Neuronal stem cell (in vitro differentiated cells): ENCODE measurements at regions not wholly inside any gene's neighbourhood (a gene's known extent, or its start where the extent isn't known, plus 50 kb on each side); places are given as distances from the start of the nearest gene placed in this dataset.
A peak's percentile ranks its signal among the peaks of the same experiment; 100 is the strongest.

ENCODE experiments used
- DNase-seq: peaks from one replicate; pipeline ENCODE4 v3.0.0-alpha.2; 2013; ENCODE audit warnings: low spot score
- H2AFZ ChIP-seq: one replicate; pipeline ENCODE4 v1.6.1; 2013; ENCODE audit warnings: mild to moderate bottlenecking, low read length, inconsistent platforms
- H2AK5ac ChIP-seq: 2 replicates; pipeline ENCODE4 v1.6.1; 2013; ENCODE audit warnings: low read depth, mild to moderate bottlenecking, inconsistent platforms, low read length, moderate library complexity, mixed read lengths
- H2BK120ac ChIP-seq: 2 replicates; pipeline ENCODE4 v1.6.1; 2013; ENCODE audit warnings: low read depth, mild to moderate bottlenecking, inconsistent platforms, low read length, moderate library complexity, mixed read lengths
- H2BK12ac ChIP-seq: one replicate; pipeline ENCODE4 v1.6.1; 2013; ENCODE audit warnings: low read length, inconsistent platforms
- H2BK15ac ChIP-seq: 2 replicates; pipeline ENCODE4 v1.6.1; 2013; ENCODE audit warnings: mild to moderate bottlenecking, low read length, inconsistent platforms, mixed read lengths
- H2BK5ac ChIP-seq: one replicate; pipeline ENCODE4 v1.6.1; 2013; ENCODE audit warnings: inconsistent platforms, mild to moderate bottlenecking, low read length, moderate library complexity
- H3K14ac ChIP-seq: one replicate; pipeline ENCODE4 v1.6.1; 2013; ENCODE audit warnings: low read length, inconsistent platforms
- H3K18ac ChIP-seq: 2 replicates; pipeline ENCODE4 v1.6.1; 2013; ENCODE audit warnings: low read length, inconsistent platforms
- H3K23ac ChIP-seq: 2 replicates; pipeline ENCODE4 v1.6.1; 2013; ENCODE audit warnings: low read depth, mild to moderate bottlenecking, mixed read lengths, low read length, inconsistent platforms; ENCODE audit not compliant: poor library complexity
- H3K27ac ChIP-seq: replicated peaks from 3 replicates; pipeline ENCODE4 v1.5.1; 2013; ENCODE audit warnings: low read length, inconsistent platforms
- H3K27me3 ChIP-seq, 3 experiments: 2 replicates each; pipeline ENCODE4 v1.6.1; 2013; ENCODE audit warnings: low read length in 3 of 3, mild to moderate bottlenecking in 2 of 3, inconsistent platforms in 1 of 3, low read depth in 1 of 3, mixed read lengths in 1 of 3, moderate library complexity in 1 of 3; ENCODE audit not compliant: control insufficient read depth in 3 of 3, insufficient read depth in 3 of 3
- H3K36me3 ChIP-seq, 2 donors: replicated peaks in 1 of 2; 2 replicates each; pipeline ENCODE4 v1.6.1; 2013; ENCODE audit warnings: low read length in 2 of 2; ENCODE audit not compliant: control insufficient read depth in 2 of 2, insufficient read depth in 2 of 2
- H3K4ac ChIP-seq: 2 replicates; pipeline ENCODE4 v1.6.1; 2013; ENCODE audit warnings: inconsistent platforms, mild to moderate bottlenecking, low read length, moderate library complexity
- H3K4me1 ChIP-seq, 2 donors: 1 replicate in 1 of 2; 2 replicates in 1 of 2; pipeline ENCODE4 v1.6.1; 2013; ENCODE audit warnings: low read length in 2 of 2, low read depth in 1 of 2; ENCODE audit not compliant: control insufficient read depth in 2 of 2, insufficient read depth in 1 of 2
- H3K4me2 ChIP-seq: one replicate; pipeline ENCODE4 v1.6.1; 2013; ENCODE audit warnings: mild to moderate bottlenecking, low read length, inconsistent platforms; ENCODE audit not compliant: insufficient read depth, poor library complexity, severe bottlenecking
- H3K4me3 ChIP-seq, 2 donors: 2 replicates each; pipeline ENCODE4 v1.5.1; 2013; ENCODE audit warnings: low read length in 2 of 2, mild to moderate bottlenecking in 2 of 2, inconsistent platforms in 1 of 2, moderate library complexity in 1 of 2
- H3K79me1 ChIP-seq: one replicate; pipeline ENCODE4 v1.6.1; 2013; ENCODE audit warnings: low read depth, mild to moderate bottlenecking, inconsistent platforms, low read length, moderate library complexity
- H3K9ac ChIP-seq: one replicate; pipeline ENCODE4 v1.6.1; 2013; ENCODE audit warnings: mild to moderate bottlenecking, low read depth, low read length, inconsistent platforms; ENCODE audit not compliant: poor library complexity
- H3K9me3 ChIP-seq, 2 donors: replicated peaks in 1 of 2; 2 replicates each; pipeline versions ENCODE3 to v1.6.1; 2013; ENCODE audit warnings: low read length in 2 of 2, mild to moderate bottlenecking in 2 of 2, inconsistent platforms in 1 of 2, low read depth in 1 of 2, mixed read lengths in 1 of 2, moderate library complexity in 1 of 2; ENCODE audit not compliant: control insufficient read depth in 2 of 2, insufficient read depth in 1 of 2
- H4K8ac ChIP-seq: one replicate; pipeline ENCODE4 v1.6.1; 2013; ENCODE audit warnings: low read depth, mild to moderate bottlenecking, inconsistent platforms, low read length, moderate library complexity
- H4K91ac ChIP-seq: one replicate; pipeline ENCODE4 v1.6.1; 2013; ENCODE audit warnings: low read length, low read depth, mild to moderate bottlenecking, inconsistent platforms; ENCODE audit not compliant: poor library complexity
- WGBS, 2 donors: extraction: QIAGEN DNeasy Blood & Tissue Kit; methylation state at CpG; one replicate each; pipeline ENCODE4 v1.1.7; 2013; ENCODE audit warnings: missing lambda C conversion rate in 2 of 2, mixed read lengths in 1 of 2; ENCODE audit not compliant: insufficient read length in 2 of 2, insufficient replicate concordance in 1 of 2; ENCODE audit errors: extremely low coverage in 2 of 2; 5-methylcytosine and 5-hydroxymethylcytosine counted together

GRCh38 chr10:28935061-28935460 is 257.7 kb downstream of the BAMBI start:
- Histone ChIP-seq H3K9me3 (peaks cover 0 to 5% of the 10 kb centered on the region in 2 donors), H4K91ac (no peak overlapping the region), H3K36me3 (no peaks in the 10 kb centered on the region)

GRCh38 chr10:28937959-28938358 is 260.6 kb downstream of the BAMBI start:
- Histone ChIP-seq H3K9ac (no peak overlapping the region), H2BK15ac (no peak overlapping the region), H4K8ac (no peak overlapping the region), H3K27me3 (peaks cover 0 to 59% (median 22%) of the 10 kb centered on the region in 3 experiments), H2BK5ac (no peak overlapping the region), H3K4me2 (no peak overlapping the region), H3K4ac (no peak overlapping the region), H2BK12ac (no peak overlapping the region), H3K27ac (no peak overlapping the region), H2AFZ (no peak overlapping the region), H2BK120ac (no peak overlapping the region), H3K23ac (no peak overlapping the region), H4K91ac (no peak overlapping the region), H3K18ac (no peak overlapping the region), H3K4me1 (peaks cover 5 to 10% of the 10 kb centered on the region in 2 donors), H3K36me3 (no peaks in the 10 kb centered on the region), H3K4me3 (no peak overlapping the region), H3K14ac (no peak overlapping the region), H3K79me1 (no peaks in the 10 kb centered on the region), H3K9me3 (peaks cover 0 to 5% of the 10 kb centered on the region in 2 donors), H2AK5ac (no peak overlapping the region)
- no CpG with 5 or more reads among the region's 7 CpGs for WGBS, 2 donors
- DNase-seq: no peak

More at GRCh38 chr10:28935061-28935460, 257.7 kb downstream of the BAMBI start:
- Histone ChIP-seq H3K79me1 (no peaks in the 10 kb centered on the region), H3K4me1 (peaks cover 4% of the 10 kb centered on the region in 2 donors), H2BK120ac (no peak overlapping the region), H3K27me3 (peaks cover 0 to 37% (median 17%) of the 10 kb centered on the region in 3 experiments), H2BK12ac (no peak overlapping the region), H3K23ac (no peak overlapping the region), H4K8ac (no peak overlapping the region), H2BK5ac (no peak overlapping the region), H3K4ac (no peak overlapping the region), H3K4me2 (no peak overlapping the region), H3K27ac (no peak overlapping the region), H3K4me3 (no peak overlapping the region), H2AK5ac (no peak overlapping the region), H2BK15ac (no peak overlapping the region), H3K9ac (no peak overlapping the region), H2AFZ (no peak overlapping the region), H3K18ac (no peak overlapping the region), H3K14ac (no peak overlapping the region)
- no CpG with 5 or more reads among the region's 2 CpGs for WGBS, 2 donors
- DNase-seq: no peak

GRCh38 chr10:28938745-28939144 is 261.4 kb downstream of the BAMBI start:
- Histone ChIP-seq H3K27ac (no peak overlapping the region), H3K36me3 (no peaks in the 10 kb centered on the region), H4K91ac (no peak overlapping the region), H2AFZ (no peak overlapping the region), H3K4me2 (no peak overlapping the region), H3K4me1 (peaks cover 5 to 10% of the 10 kb centered on the region in 2 donors), H3K4me3 (no peak overlapping the region), H3K9me3 (peaks cover 0 to 2% of the 10 kb centered on the region in 2 donors), H3K18ac (no peak overlapping the region), H2BK5ac (no peak overlapping the region), H2BK12ac (no peak overlapping the region), H3K27me3 (peaks cover 0 to 59% (median 22%) of the 10 kb centered on the region in 3 experiments), H3K4ac (no peak overlapping the region), H3K14ac (no peak overlapping the region), H2AK5ac (no peak overlapping the region), H4K8ac (no peak overlapping the region), H2BK120ac (no peak overlapping the region), H3K23ac (no peak overlapping the region), H2BK15ac (no peak overlapping the region), H3K79me1 (no peaks in the 10 kb centered on the region), H3K9ac (no peak overlapping the region)
- no peak for DNase-seq
- WGBS, 2 donors: no CpG with 5 or more reads among the region's 1 CpG

GRCh38 chr10:28939281-28940157 is 262.2 kb downstream of the BAMBI start:
- H3K4me1 ChIP-seq: peaks cover 5 to 10% of the 10 kb centered on the region in 2 donors
- no peak overlapping the region for H3K18ac ChIP-seq
- no peak overlapping the region for H4K8ac ChIP-seq
- WGBS, 2 donors: no CpG with 5 or more reads among the region's 29 CpGs
- H2BK5ac ChIP-seq: no peak overlapping the region
- H3K79me1 ChIP-seq: no peaks in the 10 kb centered on the region
- H3K14ac ChIP-seq: no peak overlapping the region
- H3K9ac ChIP-seq: no peak overlapping the region
- no peak overlapping the region for H2BK15ac ChIP-seq
- no peak overlapping the region for H3K23ac ChIP-seq
- no peak overlapping the region for H2BK12ac ChIP-seq
- H3K9me3 ChIP-seq: peaks cover 0 to 1% of the 10 kb centered on the region in 2 donors
- no peak overlapping the region for H3K4me3 ChIP-seq
- H2AFZ ChIP-seq: no peak overlapping the region
- peaks cover 0 to 59% (median 22%) of the 10 kb centered on the region in 3 experiments for H3K27me3 ChIP-seq
- peak; percentile 96 for DNase-seq
- no peak overlapping the region for H2AK5ac ChIP-seq
- H2BK120ac ChIP-seq: no peak overlapping the region
- peak overlapping the region; percentile 24 for H3K4me2 ChIP-seq
- H3K36me3 ChIP-seq: no peaks in the 10 kb centered on the region
- H3K27ac ChIP-seq: no peak overlapping the region
- H4K91ac ChIP-seq: no peak overlapping the region
- no peak overlapping the region for H3K4ac ChIP-seq
